ENCODE measurements at regions not wholly inside any gene's neighbourhood (a gene's known extent, or its start where the extent isn't known, plus 50 kb on each side); places are given as distances from the start of the nearest gene placed in this dataset.

GRCh38 chr18:34115409-34116081 lies 109.2 kb downstream of the NOL4 start:
- 66 to 71% methylated on average over 4 to 5 of the region's 5 CpGs for WGBS, 2 donors (ENCODE audit: low coverage in 1 of 2)
- Histone ChIP-seq H3K27me3 (no peaks in the 10 kb centered on the region), H3K4me1 (no peaks in the 10 kb centered on the region), H3K4me3 (no peak overlapping the region), H3K36me3 (no peaks in the 10 kb centered on the region), H3K27ac (no peak overlapping the region), H3K9me3 (no peaks in the 10 kb centered on the region)
- ATAC-seq: no peak
- TF ChIP-seq POLR2A (IDR thresholded peaks at IDR 0.05): no peak
- TF ChIP-seq POLR2AphosphoS5 (IDR thresholded peaks at IDR 0.05): no peak
- TF ChIP-seq EP300 (IDR thresholded peaks at IDR 0.05): no peak
- TF ChIP-seq CTCF (IDR thresholded peaks at IDR 0.05): no peak

- Histone ChIP-seq H3K27me3 (no peaks in the 10 kb centered on the region), H3K9me3 (no peaks in the 10 kb centered on the region), H3K4me3 (no peak overlapping the region), H3K4me1 (no peaks in the 10 kb centered on the region), H3K27ac (no peak overlapping the region), H3K36me3 (no peaks in the 10 kb centered on the region)
- 64 to 83% methylated on average over 1 to 3 of the region's 4 CpGs for WGBS, 2 donors (ENCODE audit: low coverage in 1 of 2)
- no peak for TF ChIP-seq CTCF (IDR thresholded peaks at IDR 0.05)
- no peak for TF ChIP-seq POLR2A (IDR thresholded peaks at IDR 0.05)
- TF ChIP-seq POLR2AphosphoS5 (IDR thresholded peaks at IDR 0.05): no peak
- no peak for TF ChIP-seq EP300 (IDR thresholded peaks at IDR 0.05)
- no peak for ATAC-seq
Measured at GRCh38 chr18:34114996-34115395, 109.7 kb downstream of the NOL4 start.

- TF ChIP-seq CTCF (IDR thresholded peaks at IDR 0.05) (no peak), EP300 (IDR thresholded peaks at IDR 0.05) (no peak), POLR2A (IDR thresholded peaks at IDR 0.05) (no peak), POLR2AphosphoS5 (IDR thresholded peaks at IDR 0.05) (no peak)
- no peak for ATAC-seq
- no peaks in the 10 kb centered on the region for H3K27me3 ChIP-seq
Measured at GRCh38 chr18:34108206-34108605, 116.5 kb downstream of the NOL4 start.

GRCh38 chr18:34098109-34098508 lies 126.6 kb downstream of the NOL4 start:
- WGBS, 2 donors (ENCODE audit: low coverage in 1 of 2): 57% methylated on average over 2 of the region's 2 CpGs; no CpG with 5 or more reads in 1 of the 2 donors
- TF ChIP-seq EP300 (IDR thresholded peaks at IDR 0.05): no peak
- no peak for TF ChIP-seq CTCF (IDR thresholded peaks at IDR 0.05)
- TF ChIP-seq POLR2A (IDR thresholded peaks at IDR 0.05): no peak
- TF ChIP-seq POLR2AphosphoS5 (IDR thresholded peaks at IDR 0.05): no peak
- H3K27ac ChIP-seq: no peak overlapping the region
- H3K4me1 ChIP-seq: no peaks in the 10 kb centered on the region
- H3K27me3 ChIP-seq: no peaks in the 10 kb centered on the region
- no peaks in the 10 kb centered on the region for H3K9me3 ChIP-seq
- H3K4me3 ChIP-seq: no peak overlapping the region
- no peak for ATAC-seq
- H3K36me3 ChIP-seq: no peaks in the 10 kb centered on the region

More at GRCh38 chr18:34108206-34108605, 116.5 kb downstream of the NOL4 start:
- peaks cover 0 to 6% (median 0%) of the 10 kb centered on the region in 3 donors for H3K9me3 ChIP-seq
- no peak overlapping the region for H3K27ac ChIP-seq
- H3K4me3 ChIP-seq: no peak overlapping the region
- H3K4me1 ChIP-seq: no peaks in the 10 kb centered on the region
- H3K36me3 ChIP-seq: no peaks in the 10 kb centered on the region

GRCh38 chr18:34097312-34097711 lies 127.4 kb downstream of the NOL4 start:
- no peak for ATAC-seq
- TF ChIP-seq CTCF (IDR thresholded peaks at IDR 0.05) (no peak), POLR2A (IDR thresholded peaks at IDR 0.05) (no peak), EP300 (IDR thresholded peaks at IDR 0.05) (no peak), POLR2AphosphoS5 (IDR thresholded peaks at IDR 0.05) (no peak)
- 24 to 40% methylated on average over 1 of the region's 1 CpG for WGBS, 2 donors (ENCODE audit: low coverage in 1 of 2)

More at GRCh38 chr18:34097312-34097711, 127.4 kb downstream of the NOL4 start:
- H3K9me3 ChIP-seq: no peaks in the 10 kb centered on the region
- no peaks in the 10 kb centered on the region for H3K4me1 ChIP-seq
- H3K36me3 ChIP-seq: no peaks in the 10 kb centered on the region
- no peak overlapping the region for H3K27ac ChIP-seq
- H3K27me3 ChIP-seq: no peaks in the 10 kb centered on the region
- H3K4me3 ChIP-seq: no peak overlapping the region

All from gastroesophageal sphincter (tissue), 4 donors.